Mononuclear cell (primary cell): ENCODE measurements at regions not wholly inside any gene's neighbourhood (a gene's known extent, or its start where the extent isn't known, plus 50 kb on each side); places are given as distances from the start of the nearest gene placed in this dataset.

Experiments used
- H3K27me3 ChIP-seq: 2 replicates; pipeline ENCODE4 v1.6.0; 2011; ENCODE audit warnings: low read length, control low read depth; ENCODE audit not compliant: insufficient read depth
- H3K4me1 ChIP-seq: 2 replicates; pipeline ENCODE4 v1.5.1; 2011; ENCODE audit warnings: mild to moderate bottlenecking, low read length, control low read depth; ENCODE audit not compliant: insufficient read depth
- H3K4me3 ChIP-seq: 2 replicates; pipeline ENCODE4 v1.5.1; 2011; ENCODE audit warnings: mild to moderate bottlenecking, low read length, moderate library complexity
- H3K9me3 ChIP-seq: 2 replicates; pipeline ENCODE4 v1.5.1; 2011; ENCODE audit warnings: low read depth, mild to moderate bottlenecking, control low read depth, low read length

DNA sequence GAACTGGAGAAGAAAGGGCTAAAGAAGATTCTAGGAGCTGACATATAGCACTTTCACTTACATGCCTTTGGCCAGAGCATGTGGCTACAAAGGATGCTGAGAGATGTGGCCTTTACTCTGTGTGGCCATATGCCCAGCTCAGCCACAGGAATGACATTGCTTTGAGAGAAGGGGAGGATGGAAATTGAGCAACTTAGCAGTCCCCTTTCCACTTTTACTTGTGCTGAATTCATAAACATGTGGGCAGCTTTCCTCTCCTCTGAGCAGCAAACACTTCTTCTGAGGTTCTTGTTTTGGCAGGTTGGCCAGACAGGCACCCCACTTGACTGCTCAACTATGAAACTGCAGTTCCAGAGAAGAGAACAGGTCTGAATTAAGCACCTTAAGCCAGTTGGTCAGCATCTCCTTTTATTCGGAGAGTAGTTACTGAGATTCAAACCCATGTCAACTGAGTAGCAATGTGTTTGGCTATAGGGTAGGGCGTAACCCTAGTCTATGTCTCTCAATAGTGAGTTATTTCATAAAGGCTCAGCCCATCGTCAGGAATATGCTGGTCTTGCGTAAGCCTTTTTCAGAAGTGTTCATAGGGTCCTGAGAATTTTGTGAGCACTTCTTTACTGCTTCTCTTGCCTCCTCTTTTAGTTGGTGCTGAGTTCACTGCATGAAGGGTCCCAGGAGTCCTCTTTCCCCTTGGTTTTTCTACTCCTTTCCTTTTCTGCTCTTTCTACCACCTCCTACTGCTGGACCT, 134.5 kb downstream of the PALM2AKAP2 start:
- no peak overlapping the region for H3K4me3 ChIP-seq

DNA sequence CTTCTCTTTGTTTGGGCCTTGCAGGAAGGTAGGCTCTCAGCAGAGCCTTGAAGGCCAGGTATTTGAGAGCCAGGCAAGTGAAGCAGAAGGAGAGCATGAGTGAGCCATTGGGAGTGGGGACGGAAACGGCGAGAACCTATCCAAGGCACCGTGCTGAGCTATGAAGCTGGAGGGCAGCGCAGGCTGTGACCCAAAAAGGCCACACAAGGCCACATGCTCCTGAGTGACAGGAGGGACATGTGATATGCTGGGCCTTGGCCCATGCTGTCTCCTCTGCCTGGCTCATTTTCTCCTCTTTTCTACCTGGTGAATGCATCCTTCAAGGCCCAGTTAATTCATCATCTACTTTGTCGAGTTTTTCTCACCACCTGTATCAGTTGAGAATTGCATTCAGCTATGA, 136.3 kb downstream of the PALM2AKAP2 start:
- H3K9me3 ChIP-seq = no peaks in the 10 kb centered on the region
- no peaks in the 10 kb centered on the region for H3K27me3 ChIP-seq
- H3K4me1 ChIP-seq = peaks cover 49% of the 10 kb centered on the region
- H3K4me3 ChIP-seq = no peak overlapping the region

More for the DNA sequence above, 134.5 kb downstream of the PALM2AKAP2 start:
- Histone ChIP-seq H3K27me3 (no peaks in the 10 kb centered on the region), H3K9me3 (no peaks in the 10 kb centered on the region), H3K4me1 (peaks cover 48% of the 10 kb centered on the region)

DNA sequence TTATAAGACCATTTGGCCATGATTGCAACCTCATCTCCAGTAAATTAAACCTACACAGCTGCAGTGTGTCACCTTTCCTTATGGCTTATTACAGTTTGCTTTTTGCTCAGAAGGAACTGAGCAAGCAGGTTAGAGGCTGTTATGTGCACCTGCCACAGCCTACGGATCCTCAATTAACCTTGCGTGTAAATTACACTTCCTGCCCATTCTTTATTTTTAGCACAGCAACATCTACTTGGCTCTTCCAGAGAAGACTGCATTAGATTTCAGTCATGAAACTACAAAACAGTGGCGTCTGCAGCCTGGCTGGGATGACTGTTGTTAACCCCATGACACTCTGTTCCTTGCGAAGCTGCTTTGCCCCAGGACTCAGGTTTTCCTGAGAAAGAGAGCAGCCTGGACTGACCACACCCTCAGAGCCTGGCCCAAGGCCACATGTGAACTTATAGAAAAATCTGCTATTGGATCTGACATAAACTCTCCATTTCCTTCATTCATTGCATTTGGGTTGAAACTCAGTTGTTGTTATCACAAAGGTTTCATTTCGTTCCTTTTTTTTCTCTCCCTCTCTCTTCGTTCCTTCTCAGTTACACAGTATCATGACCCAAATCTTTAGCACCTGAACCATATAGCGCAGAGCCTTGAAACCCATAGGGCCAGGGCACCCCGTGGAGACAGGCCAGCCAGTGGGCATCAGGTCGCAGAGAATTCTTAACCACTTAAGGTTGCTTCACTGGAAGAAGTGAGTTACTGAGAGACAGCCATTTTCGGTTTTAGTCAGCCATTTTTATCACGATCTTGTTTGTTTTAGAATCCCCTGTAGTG, 138.6 kb downstream of the PALM2AKAP2 start:
- H3K27me3 ChIP-seq = no peaks in the 10 kb centered on the region
- H3K9me3 ChIP-seq = no peaks in the 10 kb centered on the region
- peaks cover 46% of the 10 kb centered on the region for H3K4me1 ChIP-seq
- no peak overlapping the region for H3K4me3 ChIP-seq

DNA sequence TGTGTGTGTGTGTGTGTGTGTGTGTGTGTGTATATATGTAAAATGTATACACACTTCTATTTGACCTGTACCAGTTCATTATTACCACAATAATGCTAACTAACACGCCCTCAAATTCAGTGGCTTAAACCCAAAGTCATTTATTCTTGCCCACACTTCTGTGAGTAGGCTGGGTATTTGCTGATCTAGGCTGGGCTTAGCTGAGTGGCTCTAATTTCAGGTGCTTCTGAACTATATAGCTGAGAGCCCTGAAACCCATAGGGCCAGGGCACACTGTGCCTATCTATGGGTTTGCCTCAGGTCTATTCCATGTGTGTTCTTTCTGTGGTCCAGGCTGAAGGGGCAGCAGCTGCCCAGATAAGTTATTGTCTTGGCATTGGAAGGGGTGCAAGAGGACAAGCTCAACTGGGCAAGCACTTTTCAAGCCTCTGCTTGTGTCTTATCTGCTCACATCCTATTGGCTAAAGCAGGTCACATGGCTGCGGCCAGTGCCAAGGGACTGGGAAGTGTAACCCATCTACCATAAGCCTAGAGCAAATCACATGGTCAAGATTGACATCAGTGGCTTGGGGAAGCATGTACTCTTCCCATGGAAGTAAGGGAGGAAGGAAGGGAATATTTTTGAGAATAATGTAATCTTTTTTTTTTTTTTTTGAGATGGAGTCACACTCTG, 139.9 kb downstream of the PALM2AKAP2 start:
- peaks cover 46% of the 10 kb centered on the region for H3K4me1 ChIP-seq
- H3K4me3 ChIP-seq = no peak overlapping the region
- H3K9me3 ChIP-seq = no peaks in the 10 kb centered on the region
- H3K27me3 ChIP-seq = no peaks in the 10 kb centered on the region

DNA sequence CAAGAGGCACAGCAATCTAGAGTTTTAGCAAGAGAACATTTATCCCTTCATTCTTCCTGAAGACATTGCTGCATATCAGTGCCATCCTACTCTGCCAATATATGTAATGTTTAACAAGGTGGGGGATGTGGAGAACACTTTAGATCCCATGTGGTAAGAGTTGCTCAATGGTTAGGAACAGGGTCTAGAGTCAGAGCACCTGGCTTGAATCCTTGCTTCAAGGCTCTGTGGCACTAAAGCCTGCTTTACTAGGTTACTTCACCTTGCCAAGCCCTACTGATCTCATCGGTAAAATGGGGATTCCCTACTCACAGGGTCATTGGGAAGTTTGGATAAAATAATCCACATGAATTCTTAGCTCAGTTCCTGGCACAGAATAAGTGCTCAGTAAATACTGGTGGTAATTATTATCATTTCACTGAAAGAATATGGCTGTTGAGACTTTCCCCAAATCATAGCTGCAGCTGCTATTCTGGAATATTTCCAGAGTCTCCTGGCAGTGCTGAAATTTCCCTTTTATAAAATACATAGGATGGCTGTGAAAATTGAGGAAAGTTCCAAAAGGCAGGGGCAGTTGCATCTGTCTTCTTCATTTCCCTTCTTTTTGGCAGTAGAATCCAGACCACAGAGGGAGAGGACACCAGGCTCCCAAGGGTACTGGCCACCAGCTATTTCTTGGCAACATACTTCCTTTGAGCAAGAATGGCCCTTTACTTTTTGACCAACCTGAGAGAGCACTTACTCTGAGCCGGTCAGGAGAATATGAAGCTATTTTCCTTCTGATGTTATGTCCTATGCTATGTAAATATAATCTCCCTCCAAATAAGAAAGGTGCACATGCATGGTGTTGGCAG, 142.8 kb downstream of the PALM2AKAP2 start:
- Histone ChIP-seq H3K4me3 (no peak overlapping the region), H3K27me3 (no peaks in the 10 kb centered on the region), H3K4me1 (peaks cover 29% of the 10 kb centered on the region), H3K9me3 (no peaks in the 10 kb centered on the region)

DNA sequence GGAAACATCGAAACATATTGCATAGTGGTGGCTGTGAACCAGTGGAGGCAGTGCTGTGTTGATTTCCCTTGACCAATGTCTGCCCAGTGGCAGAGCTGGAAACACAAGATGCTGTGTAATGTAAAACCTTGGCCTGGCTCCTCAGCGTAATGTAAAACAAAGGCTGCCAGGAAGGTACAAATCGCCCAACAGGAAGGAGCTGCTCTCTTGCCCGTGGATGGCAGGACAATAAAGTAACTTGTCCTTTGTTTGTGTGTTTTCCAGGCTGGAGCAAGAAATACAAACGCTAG, 143.4 kb downstream of the PALM2AKAP2 start:
- Histone ChIP-seq H3K27me3 (no peaks in the 10 kb centered on the region), H3K4me3 (no peak overlapping the region), H3K4me1 (peaks cover 23% of the 10 kb centered on the region), H3K9me3 (no peaks in the 10 kb centered on the region)

DNA sequence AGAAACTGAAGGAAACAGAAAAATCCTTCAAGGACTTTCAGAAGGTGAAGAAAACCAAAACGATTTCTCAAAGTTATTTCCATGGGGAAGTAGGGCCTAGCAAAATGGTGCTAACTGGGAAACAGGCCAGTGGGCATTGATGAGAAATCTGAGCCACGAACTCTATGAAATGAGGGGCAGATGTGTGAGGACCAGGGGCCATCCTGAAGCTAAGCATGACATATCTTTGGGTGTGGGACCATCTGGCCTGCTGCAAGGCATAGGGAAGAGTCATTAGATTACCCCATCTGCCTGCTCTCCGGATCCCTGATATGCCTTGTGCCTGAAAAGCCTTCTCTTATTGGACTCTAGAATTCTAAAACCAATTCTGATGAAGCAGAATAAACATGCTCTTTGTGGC, 143.8 kb downstream of the PALM2AKAP2 start:
- Histone ChIP-seq H3K27me3 (no peaks in the 10 kb centered on the region), H3K4me1 (peaks cover 19% of the 10 kb centered on the region), H3K4me3 (no peak overlapping the region), H3K9me3 (no peaks in the 10 kb centered on the region)

DNA sequence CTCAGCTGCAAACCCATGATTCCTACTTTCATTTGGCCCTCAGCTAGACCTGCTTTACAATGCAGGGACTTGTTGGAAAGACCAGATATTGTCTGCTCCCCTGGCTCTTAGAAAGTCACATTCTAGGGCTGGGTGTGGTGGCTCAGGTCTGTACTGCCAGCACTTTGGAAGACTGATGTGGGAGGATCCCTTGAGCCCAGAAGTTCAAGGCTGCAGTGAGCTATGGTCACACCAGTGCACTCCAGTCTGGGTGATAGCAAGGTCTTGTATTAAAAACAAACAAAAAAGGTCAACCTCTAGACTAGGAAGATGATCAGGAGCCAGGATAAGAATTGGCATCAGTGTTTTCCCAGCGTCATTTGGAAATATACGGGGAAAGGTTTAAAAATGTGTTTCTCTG, 145.8 kb downstream of the PALM2AKAP2 start:
- Histone ChIP-seq H3K4me3 (no peak overlapping the region), H3K9me3 (no peaks in the 10 kb centered on the region)

DNA sequence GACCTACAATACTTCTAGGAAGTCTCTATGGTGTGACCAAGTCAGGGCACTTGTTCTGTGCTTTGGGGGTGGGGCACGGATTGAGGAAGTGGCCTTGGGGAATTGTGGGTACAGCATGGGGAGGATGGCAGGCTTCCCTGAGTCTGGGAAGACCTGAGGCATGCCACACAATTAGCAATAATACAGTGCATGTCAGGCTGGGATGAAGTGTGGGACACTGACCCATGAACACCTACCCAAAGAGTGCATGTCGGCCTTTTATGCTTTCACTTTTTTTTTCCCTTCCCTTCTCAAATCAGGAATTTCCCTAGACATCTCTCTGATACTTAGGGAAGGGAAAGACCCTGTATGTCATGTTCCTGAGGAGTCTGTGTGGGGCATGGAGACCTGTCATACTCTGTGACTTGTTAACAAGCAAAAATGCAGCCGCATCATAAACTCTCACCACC, 146.4 kb downstream of the PALM2AKAP2 start:
- Histone ChIP-seq H3K4me3 (no peak overlapping the region), H3K27me3 (no peaks in the 10 kb centered on the region), H3K4me1 (peaks cover 7% of the 10 kb centered on the region), H3K9me3 (no peaks in the 10 kb centered on the region)

More for the DNA sequence above, 145.8 kb downstream of the PALM2AKAP2 start:
- Histone ChIP-seq H3K27me3 (no peaks in the 10 kb centered on the region), H3K4me1 (peaks cover 7% of the 10 kb centered on the region)

DNA sequence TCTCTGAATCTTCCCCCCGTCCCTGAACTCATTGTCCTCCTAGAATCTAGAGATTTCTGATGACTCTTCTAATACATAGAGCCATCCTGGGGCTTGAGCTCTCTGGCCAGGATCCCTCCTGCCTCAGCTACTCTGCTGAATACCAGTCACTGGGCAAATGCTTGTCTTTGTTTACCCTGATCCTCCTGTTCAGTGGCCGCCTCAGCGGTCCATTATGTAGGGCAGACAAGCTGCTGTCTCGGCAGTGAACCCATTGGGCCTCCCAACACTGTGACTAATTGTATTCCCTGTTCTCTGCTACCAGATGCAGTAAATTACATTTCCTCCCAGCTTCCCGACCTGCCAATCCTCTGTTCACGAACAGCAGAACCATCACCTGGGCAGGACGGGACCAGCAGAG, 151.6 kb downstream of the PALM2AKAP2 start:
- H3K27me3 ChIP-seq = no peaks in the 10 kb centered on the region
- H3K9me3 ChIP-seq = no peaks in the 10 kb centered on the region
- no peak overlapping the region for H3K4me3 ChIP-seq
- no peaks in the 10 kb centered on the region for H3K4me1 ChIP-seq

DNA sequence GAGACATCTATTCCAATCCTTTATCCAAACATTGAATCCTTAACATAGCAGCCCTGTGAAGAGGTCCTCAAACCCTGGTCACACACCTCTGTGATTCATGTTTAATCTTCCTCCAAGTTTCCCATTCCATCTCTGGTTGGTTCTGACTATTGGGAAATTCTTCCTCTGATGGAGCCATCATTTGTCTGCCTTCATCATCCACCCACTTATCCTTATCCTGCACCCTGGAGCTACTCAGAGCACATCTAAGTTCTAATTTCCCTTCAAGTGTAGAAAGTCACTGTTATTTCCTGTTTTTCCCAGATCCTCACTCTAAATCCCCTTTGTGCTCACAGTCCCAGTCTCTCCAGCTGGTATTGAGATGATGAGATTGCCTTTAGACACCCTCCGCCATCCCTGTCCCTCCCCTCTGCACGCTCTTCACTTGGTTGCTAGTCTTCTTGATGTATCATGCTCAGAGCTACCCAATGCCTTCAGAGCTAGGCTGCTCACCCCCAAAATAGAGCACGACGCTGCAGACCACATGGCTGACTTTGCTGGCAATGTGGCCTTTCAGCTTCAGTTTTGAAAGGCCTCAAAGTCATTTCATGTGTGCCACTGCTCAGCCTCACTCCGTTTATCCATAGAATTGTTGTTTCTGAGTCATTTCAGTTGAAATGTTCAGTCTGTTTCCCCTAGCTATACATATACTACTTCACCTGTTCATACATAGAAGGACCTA, 154.3 kb downstream of the PALM2AKAP2 start:
- Histone ChIP-seq H3K4me3 (no peak overlapping the region), H3K4me1 (no peaks in the 10 kb centered on the region), H3K27me3 (no peaks in the 10 kb centered on the region), H3K9me3 (no peaks in the 10 kb centered on the region)

DNA sequence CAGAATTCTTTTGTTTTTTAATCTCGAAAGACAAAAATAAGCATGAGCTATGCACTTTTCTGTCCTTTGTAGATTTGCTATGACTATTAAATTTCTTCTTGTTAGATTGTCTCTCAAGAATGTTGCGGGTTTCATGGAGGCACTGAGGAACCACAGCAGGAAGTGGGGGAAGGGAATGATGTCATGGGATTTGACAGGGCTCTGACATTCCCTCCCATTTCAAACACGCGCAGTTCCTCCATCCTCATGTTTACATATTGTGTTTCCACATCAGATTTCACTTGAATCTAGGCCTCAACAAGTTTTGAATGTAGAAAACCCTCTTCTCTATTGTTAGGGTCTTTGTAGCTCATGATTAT, 154.8 kb downstream of the PALM2AKAP2 start:
- H3K4me1 ChIP-seq = no peaks in the 10 kb centered on the region
- H3K27me3 ChIP-seq = no peaks in the 10 kb centered on the region
- no peaks in the 10 kb centered on the region for H3K9me3 ChIP-seq
- no peak overlapping the region for H3K4me3 ChIP-seq

DNA sequence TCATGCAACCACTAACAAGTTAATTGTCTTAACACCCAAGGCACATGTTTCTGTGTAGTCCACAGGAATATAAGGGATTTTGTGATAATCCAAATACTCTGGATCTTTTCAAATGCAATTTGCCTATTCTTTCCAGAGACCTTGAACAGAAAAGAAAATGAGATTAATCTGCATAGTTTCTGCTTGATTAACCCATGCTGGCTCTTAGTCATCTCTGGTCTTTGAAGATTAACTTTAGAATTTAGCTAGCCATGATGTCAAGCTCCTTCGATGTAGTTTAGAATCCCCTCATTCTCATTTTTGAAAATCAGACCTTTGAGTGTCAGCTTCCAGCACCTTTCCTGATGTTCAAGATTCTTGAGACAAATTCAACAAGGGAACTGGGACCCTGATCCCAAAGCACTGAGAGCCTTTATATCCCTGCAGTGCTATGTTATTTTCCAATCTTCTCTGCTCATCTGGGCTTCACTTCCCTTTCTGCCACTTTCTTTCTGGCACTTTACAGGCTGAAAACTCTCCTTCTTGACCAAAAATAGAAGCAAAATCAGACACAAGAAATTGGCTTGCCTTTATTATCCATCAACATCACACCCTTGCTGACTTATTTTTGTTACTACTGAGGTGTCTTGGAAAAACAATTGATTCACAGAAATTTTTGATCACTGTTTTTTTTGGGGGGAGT, 155.5 kb downstream of the PALM2AKAP2 start:
- Histone ChIP-seq H3K9me3 (no peaks in the 10 kb centered on the region), H3K4me1 (peaks cover under 1% of the 10 kb centered on the region), H3K27me3 (no peaks in the 10 kb centered on the region), H3K4me3 (no peak overlapping the region)
